A204.1 (cell line): ENCODE measurements at regions not wholly inside any gene's neighbourhood (a gene's known extent, or its start where the extent isn't known, plus 50 kb on each side); places are given as distances from the start of the nearest gene placed in this dataset.
"Not testable (repeated sequence)": the region's sequence is repeated elsewhere in the genome, so short reads cannot be mapped to it uniquely, and the experiment has no call there.

ENCODE experiments used
- FAIRE-seq: peaks from 2 replicates; lab custom pipeline; 2012; peaks lifted over from hg19 to GRCh38; lab: Jason Lieb, UNC

- no peak for FAIRE-seq
These were observed 1096.5 kb downstream of the FSCB start for GRCh38 chr14:43410631-43411030.

GRCh38 chr14:43408472-43408871 lies 1098.6 kb downstream of the FSCB start:
- FAIRE-seq, result no peak

- FAIRE-seq, result peak; percentile 51
These were observed 1099.4 kb downstream of the FSCB start for GRCh38 chr14:43407706-43408105.

- no peak for FAIRE-seq
These were observed 1100.2 kb downstream of the FSCB start for GRCh38 chr14:43406931-43407330.

GRCh38 chr14:43399289-43399688 lies 1107.8 kb downstream of the FSCB start:
- no peak for FAIRE-seq

GRCh38 chr14:43370565-43370896 lies 1136.6 kb downstream of the FSCB start:
- not testable (repeated sequence) for FAIRE-seq

- no peak for FAIRE-seq
These were observed 1137.1 kb downstream of the FSCB start for GRCh38 chr14:43369710-43370564.

GRCh38 chr14:43362586-43362985 lies 1144.5 kb downstream of the FSCB start:
- FAIRE-seq, result no peak

- FAIRE-seq, result no peak
These were observed 1145.3 kb downstream of the FSCB start for GRCh38 chr14:43361751-43362150.

- no peak for FAIRE-seq
These were observed 1146.8 kb downstream of the FSCB start for GRCh38 chr14:43360239-43360638.

- FAIRE-seq, result no peak
These were observed 1147.8 kb downstream of the FSCB start for GRCh38 chr14:43359317-43359716.

GRCh38 chr14:43356979-43357545 lies 1150.0 kb downstream of the FSCB start:
- FAIRE-seq, result no peak

GRCh38 chr14:43356382-43356781 lies 1150.7 kb downstream of the FSCB start:
- no peak for FAIRE-seq

- FAIRE-seq, result no peak
These were observed 1165.2 kb downstream of the FSCB start for GRCh38 chr14:43341921-43342320.

- peak; percentile 67 for FAIRE-seq
These were observed 1168.4 kb downstream of the FSCB start for GRCh38 chr14:43338713-43339112.

GRCh38 chr14:43336351-43336750 lies 1170.7 kb downstream of the FSCB start:
- no peak for FAIRE-seq

- not testable (repeated sequence) for FAIRE-seq
These were observed 1180.3 kb downstream of the FSCB start for GRCh38 chr14:43326501-43327407.

- no peak for FAIRE-seq
These were observed 1190.7 kb downstream of the FSCB start for GRCh38 chr14:43316427-43316826.

GRCh38 chr14:43313719-43314118 lies 1193.4 kb downstream of the FSCB start:
- peak; percentile 77 for FAIRE-seq

GRCh38 chr14:43308421-43309110 lies 1198.5 kb downstream of the FSCB start:
- no peak for FAIRE-seq

GRCh38 chr14:43307836-43308235 lies 1199.2 kb downstream of the FSCB start:
- FAIRE-seq, result no peak

- FAIRE-seq, result no peak
These were observed 1201.0 kb downstream of the FSCB start for GRCh38 chr14:43306053-43306452.
